Putamen (tissue), 1 donor: ENCODE measurements at regions not wholly inside any gene's neighbourhood (a gene's known extent, or its start where the extent isn't known, plus 50 kb on each side); places are given as distances from the start of the nearest gene placed in this dataset.

Source experiments
- DNase-seq: peaks from one replicate; pipeline ENCODE4 v3.0.0-alpha.2; 2016; ENCODE audit warnings: low spot score

GRCh38 chr12:45587877-45588533 is 141.5 kb upstream of the ARID2 start:
- no peak for DNase-seq

DNA sequence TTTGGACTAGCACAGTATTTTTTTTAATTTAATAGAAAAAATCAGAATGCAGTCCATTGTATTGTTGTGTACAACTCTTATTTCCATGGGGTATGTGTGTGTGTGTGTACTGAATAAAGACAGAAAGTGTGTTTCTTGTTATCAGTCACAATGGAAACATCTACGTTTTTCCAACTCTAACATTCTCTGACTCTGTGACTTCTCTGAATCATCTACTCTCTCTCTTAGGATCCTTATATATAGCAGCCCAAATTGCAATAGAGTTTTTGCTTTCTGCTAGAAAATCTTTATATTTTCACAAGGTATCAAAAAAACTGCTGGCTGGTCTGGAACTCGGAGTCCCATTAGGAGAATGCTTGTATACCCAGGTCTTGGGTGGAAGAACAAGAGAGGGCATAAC is 138.9 kb upstream of the ARID2 start:
- DNase-seq: no peak

GRCh38 chr12:45591635-45592034 is 137.9 kb upstream of the ARID2 start:
- DNase-seq: no peak

- no peak for DNase-seq
Measured at GRCh38 chr12:45596366-45596765, 133.1 kb upstream of the ARID2 start.

- DNase-seq: no peak
Measured at GRCh38 chr12:45598336-45598735, 131.2 kb upstream of the ARID2 start.

- no peak for DNase-seq
Measured at GRCh38 chr12:45598761-45599160, 130.7 kb upstream of the ARID2 start.

DNA sequence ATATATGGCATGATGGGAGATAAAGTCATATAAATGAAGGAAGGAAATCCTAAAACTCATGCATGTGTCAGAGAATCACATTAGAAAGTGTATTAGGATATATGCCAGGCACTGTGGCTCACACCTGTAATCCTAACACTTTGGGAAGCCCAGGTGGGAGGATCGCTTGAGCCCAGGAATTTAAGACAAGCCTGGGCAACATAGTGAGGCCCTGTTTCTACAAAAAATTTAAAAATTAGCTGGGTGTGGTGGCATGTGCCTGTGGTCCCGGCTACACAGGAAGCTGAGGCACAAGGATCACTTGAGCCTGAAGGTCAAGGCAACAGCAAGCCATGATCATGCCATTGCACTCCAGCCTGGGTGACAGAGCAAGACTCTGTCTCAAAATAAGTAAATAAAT is 130.3 kb upstream of the ARID2 start:
- no peak for DNase-seq

DNA sequence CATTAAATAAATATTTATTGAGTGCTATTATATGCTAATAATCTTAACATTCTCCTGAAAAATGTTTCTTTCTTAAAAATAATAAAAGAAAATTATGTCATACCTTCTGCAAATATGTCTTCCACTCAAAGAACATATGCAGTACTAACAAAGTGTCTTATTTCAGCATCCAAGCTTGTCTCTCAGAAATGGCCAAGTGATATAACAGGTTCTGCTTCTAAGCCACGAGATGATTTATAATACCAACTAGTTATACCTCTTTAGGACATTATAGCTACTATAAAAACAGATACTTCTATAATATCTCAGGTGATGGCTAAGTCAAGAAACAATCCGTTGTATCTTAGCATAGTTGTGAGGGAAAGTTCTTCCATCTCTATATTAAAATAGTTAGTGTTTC is 128.1 kb upstream of the ARID2 start:
- DNase-seq: no peak

GRCh38 chr12:45601888-45602287 is 127.6 kb upstream of the ARID2 start:
- DNase-seq: peak; percentile 71

DNA sequence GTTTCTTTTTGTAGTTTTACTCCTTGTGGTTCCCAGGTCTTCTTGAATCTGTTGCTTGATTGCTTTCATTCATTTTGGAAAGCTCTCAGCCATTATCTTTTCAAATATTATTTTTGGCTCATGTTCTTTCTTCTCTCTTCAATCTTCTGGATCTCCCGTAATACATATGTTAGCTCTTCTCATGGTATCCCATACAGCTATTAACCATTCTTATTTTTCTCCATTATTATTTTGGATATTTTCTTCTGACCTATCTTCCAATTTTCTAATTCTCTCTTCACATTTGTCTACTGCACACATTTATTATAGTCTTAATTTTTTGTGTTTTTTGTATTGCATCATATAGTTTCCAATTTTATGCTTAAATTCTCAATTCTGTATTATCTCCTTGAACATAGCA is 123.9 kb upstream of the ARID2 start:
- no peak for DNase-seq

- DNase-seq: peak; percentile 53
Measured at GRCh38 chr12:45611061-45611460, 118.4 kb upstream of the ARID2 start.

DNA sequence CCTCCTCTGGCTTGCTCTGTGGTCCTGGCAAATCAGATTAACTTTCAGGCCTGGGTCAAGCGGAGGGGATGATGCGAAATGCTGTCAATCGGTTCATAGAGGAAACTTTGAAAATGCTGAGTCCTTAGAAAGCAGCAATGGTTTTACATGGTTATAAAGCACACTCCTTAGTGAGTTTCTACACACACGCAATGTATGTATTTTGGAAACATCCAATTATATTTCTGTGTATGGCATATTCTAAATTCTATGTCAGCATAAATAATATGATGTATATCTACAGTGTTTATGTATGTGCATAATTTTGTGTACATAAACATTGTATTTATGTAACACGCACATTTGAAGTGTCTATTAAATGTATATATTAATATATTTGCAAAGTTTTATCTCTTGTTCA is 118.0 kb upstream of the ARID2 start:
- no peak for DNase-seq

GRCh38 chr12:45612044-45612794 is 117.3 kb upstream of the ARID2 start:
- no peak for DNase-seq

GRCh38 chr12:45613296-45613695 is 116.2 kb upstream of the ARID2 start:
- no peak for DNase-seq

- no peak for DNase-seq
Measured at GRCh38 chr12:45613855-45614254, 115.7 kb upstream of the ARID2 start.

- DNase-seq: no peak
Measured at GRCh38 chr12:45615268-45615667, 114.2 kb upstream of the ARID2 start.

DNA sequence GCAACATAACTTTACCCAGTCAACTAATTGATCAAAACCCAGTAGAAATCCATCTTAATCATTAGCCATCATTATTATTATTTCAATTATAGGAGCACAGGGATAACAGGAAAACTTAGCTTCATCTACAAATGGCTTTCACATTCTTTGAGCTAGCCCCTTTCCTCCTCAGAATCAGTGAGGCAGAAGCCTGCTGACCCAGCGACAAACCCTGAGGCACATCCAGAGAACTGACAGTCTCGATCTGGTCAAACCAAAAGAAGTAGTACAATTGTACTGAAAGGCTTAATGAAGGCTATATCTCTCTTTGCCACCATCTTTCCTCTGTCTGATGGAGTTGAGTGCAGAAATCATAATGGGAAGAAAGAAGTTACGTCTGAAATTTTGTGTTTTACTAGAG is 109.8 kb upstream of the ARID2 start:
- DNase-seq: no peak

- no peak for DNase-seq
Measured at GRCh38 chr12:45621703-45622102, 107.8 kb upstream of the ARID2 start.

GRCh38 chr12:45622210-45622937 is 107.1 kb upstream of the ARID2 start:
- DNase-seq: no peak

GRCh38 chr12:45623221-45623620 is 106.3 kb upstream of the ARID2 start:
- no peak for DNase-seq

- no peak for DNase-seq
Measured at GRCh38 chr12:45623940-45624339, 105.6 kb upstream of the ARID2 start.

- DNase-seq: no peak
Measured at GRCh38 chr12:45626965-45627364, 102.5 kb upstream of the ARID2 start.

- peak; percentile 20 for DNase-seq
Measured at GRCh38 chr12:45627407-45628069, 102.0 kb upstream of the ARID2 start.
